A549 (cell line): ENCODE measurements at regions not wholly inside any gene's neighbourhood (a gene's known extent, or its start where the extent isn't known, plus 50 kb on each side); places are given as distances from the start of the nearest gene placed in this dataset.

Source experiments
- ATAC-seq, 2 experiments: fragments of 200-7000 bp in 1 of 2; fragments of >200 bp in 1 of 2; cut with Nextera tagmentation in 1 of 2; cut with Tn5 transposase in 1 of 2; 3 replicates each; pipeline versions ENCODE4 v1.8.0 to v1.9.1; 2018 to 2020; ENCODE audit warnings: mild to moderate bottlenecking in 1 of 2, moderate library complexity in 1 of 2
- CTCF ChIA-PET: fragments of 300-600 bp; sonication (Branson Sonifier 250); formaldehyde crosslinking; extraction: SDS; loops from one replicate; lab custom pipeline; 2021; ENCODE audit warnings: antibody characterized with exemption, inconsistent platforms; lab: Yijun Ruan, JAX
- POLR2A ChIA-PET: fragments of 350-600 bp; formaldehyde crosslinking; extraction: SDS; loops from one replicate; lab custom pipeline; 2021; ENCODE audit warnings: antibody characterized with exemption, inconsistent platforms; lab: Yijun Ruan, JAX
- DNase-seq, 2 experiments: peaks; one replicate each; pipeline versions ENCODE4 v3.0.0 to v3.0.0-alpha.2; 2011 to 2016; ENCODE audit warnings: low read depth in 1 of 2, low spot score in 1 of 2
- FAIRE-seq: peaks from 2 replicates; lab custom pipeline; 2011; peaks lifted over from hg19 to GRCh38; lab: Jason Lieb, UNC
- H3K27ac ChIP-seq, 2 experiments: fragments of >200 bp; sonication (Bioruptor Twin); formaldehyde crosslinking; 3 replicates each; pipeline ENCODE4 v1.5.1; 2016 to 2017
- H3K4me1 ChIP-seq: fragments of >200 bp; sonication (Bioruptor Twin); formaldehyde crosslinking; 3 replicates; pipeline ENCODE4 v1.6.1; 2016
- H3K4me2 ChIP-seq: fragments of >200 bp; sonication (Bioruptor Twin); formaldehyde crosslinking; 3 replicates; pipeline ENCODE4 v1.6.1; 2016
- H3K4me3 ChIP-seq: fragments of >200 bp; sonication (Bioruptor Twin); formaldehyde crosslinking; 3 replicates; pipeline ENCODE4 v1.5.1; 2016
- H3K9me3 ChIP-seq: fragments of >200 bp; sonication (Bioruptor Twin); formaldehyde crosslinking; 3 replicates; pipeline ENCODE4 v1.6.1; 2016
- CBX8 ChIP-seq: fragments of 200-600 bp; sonication (generic); IDR thresholded peaks from 2 replicates; pipeline ENCODE4 v1.6.1; 2016
- CEBPB ChIP-seq, 2 experiments: fragments of >200 bp in 1 of 2; sonication (Bioruptor Twin) in 1 of 2; formaldehyde crosslinking in 1 of 2; IDR thresholded peaks; 2 replicates each; pipeline ENCODE4 v1.6.1; 2012 to 2016
- CHD2 ChIP-seq: fragments of 150-350 bp; IDR thresholded peaks from 2 replicates; pipeline ENCODE4 v1.6.1; 2014; ENCODE audit warnings: low read length; ENCODE audit not compliant: partially characterized antibody
- E2F6 ChIP-seq: IDR thresholded peaks from 2 replicates; pipeline ENCODE4 v1.6.1; 2012; ENCODE audit warnings: low read depth, borderline replicate concordance
- EHF ChIP-seq: fragments of 250-450 bp; sonication (Bioruptor Pico); IDR thresholded peaks from 2 replicates; pipeline ENCODE4 v1.5.0; 2020; ENCODE audit warnings: mild to moderate bottlenecking
- EP300 ChIP-seq, 2 experiments: fragments of >200 bp; sonication (Bioruptor Twin); formaldehyde crosslinking; IDR thresholded peaks; 2 replicates in 1 of 2; 3 replicates in 1 of 2; pipeline ENCODE4 v1.6.1; 2016 to 2017
- FOSL2 ChIP-seq, 2 experiments: fragments of 450-650 bp in 1 of 2; fragments of >200 bp in 1 of 2; sonication (Bioruptor Twin) in 1 of 2; formaldehyde crosslinking; IDR thresholded peaks; 2 replicates each; pipeline versions ENCODE4 v1.5.0 to v1.6.1; 2016 to 2020; ENCODE audit warnings: mild to moderate bottlenecking in 1 of 2, moderate library complexity in 1 of 2
- GATA3 ChIP-seq: IDR thresholded peaks from 2 replicates; pipeline ENCODE4 v1.6.1; 2012; ENCODE audit warnings: borderline replicate concordance
- HDAC2 ChIP-seq: fragments of 200-600 bp; sonication (generic); IDR thresholded peaks from 2 replicates; pipeline ENCODE4 v1.6.1; 2016
- HEYL ChIP-seq: fragments of 250-450 bp; sonication (Bioruptor Pico); IDR thresholded peaks from 2 replicates; pipeline ENCODE4 v1.8.0; 2021; ENCODE audit warnings: mild to moderate bottlenecking, moderate library complexity
- HOXA7 ChIP-seq: fragments of 250-450 bp; sonication (Bioruptor Pico); IDR thresholded peaks from 2 replicates; pipeline ENCODE4 v1.5.0; 2020; ENCODE audit warnings: mild to moderate bottlenecking, moderate library complexity
- MAFK ChIP-seq: fragments of 450-650 bp; IDR thresholded peaks from 2 replicates; pipeline ENCODE4 v1.6.1; 2014; ENCODE audit not compliant: partially characterized antibody
- MAZ ChIP-seq: fragments of 150-350 bp; IDR thresholded peaks from 2 replicates; pipeline ENCODE4 v1.6.1; 2014; ENCODE audit warnings: antibody characterized with exemption, low read depth, low read length, borderline replicate concordance
- NFE2L2 ChIP-seq: fragments of 150-350 bp; conservative IDR thresholded peaks from 2 replicates; pipeline ENCODE4 v1.6.1; 2014; ENCODE audit warnings: low read length
- NPAS2 ChIP-seq: fragments of 250-450 bp; sonication (Bioruptor Pico); IDR thresholded peaks from 2 replicates; pipeline ENCODE4 v1.8.0; 2022; ENCODE audit warnings: mild to moderate bottlenecking, moderate library complexity, borderline replicate concordance
- RAD21 ChIP-seq, 2 experiments: fragments of >200 bp in 1 of 2; sonication (Bioruptor Twin) in 1 of 2; formaldehyde crosslinking in 1 of 2; IDR thresholded peaks in 1 of 2; conservative IDR thresholded peaks in 1 of 2; 2 replicates in 1 of 2; 3 replicates in 1 of 2; pipeline ENCODE4 v1.6.1; 2012 to 2018; ENCODE audit warnings: inconsistent platforms in 1 of 2
- RCOR1 ChIP-seq: fragments of 150-350 bp; IDR thresholded peaks from 2 replicates; pipeline ENCODE4 v1.6.1; 2014; ENCODE audit warnings: antibody characterized with exemption, low read length, low read depth
- REST ChIP-seq: fragments of 200-600 bp; sonication (generic); IDR thresholded peaks from 2 replicates; pipeline ENCODE4 v1.6.1; 2016; ENCODE audit warnings: antibody characterized with exemption, mild to moderate bottlenecking, moderate library complexity
- SMC3 ChIP-seq: fragments of >200 bp; sonication (Bioruptor Twin); formaldehyde crosslinking; IDR thresholded peaks from 3 replicates; pipeline ENCODE4 v1.6.1; 2018; ENCODE audit warnings: inconsistent platforms
- TFCP2L1 ChIP-seq: fragments of 250-450 bp; sonication (Bioruptor Pico); IDR thresholded peaks from 2 replicates; pipeline ENCODE4 v1.5.0; 2021; ENCODE audit warnings: mild to moderate bottlenecking
- TP53 ChIP-seq: fragments of 250-450 bp; sonication (Bioruptor Pico); IDR thresholded peaks from 2 replicates; pipeline ENCODE4 v1.5.0; 2021; ENCODE audit warnings: mild to moderate bottlenecking, moderate library complexity
- ZC3H11A ChIP-seq: fragments of 450-650 bp; IDR thresholded peaks from 2 replicates; pipeline ENCODE4 v1.6.1; 2014; ENCODE audit warnings: antibody characterized with exemption, mild to moderate bottlenecking
- ZFP36 ChIP-seq: fragments of 450-650 bp; IDR thresholded peaks from 2 replicates; pipeline ENCODE4 v1.6.1; 2014; ENCODE audit warnings: borderline replicate concordance; ENCODE audit not compliant: partially characterized antibody
- ZNF302 ChIP-seq: fragments of 250-450 bp; sonication (Bioruptor Pico); IDR thresholded peaks from 2 replicates; pipeline ENCODE4 v1.9.0; 2021; ENCODE audit warnings: inconsistent platforms, mild to moderate bottlenecking, moderate library complexity
- ZSCAN20 ChIP-seq: fragments of 250-450 bp; sonication (Bioruptor Pico); IDR thresholded peaks from 2 replicates; pipeline ENCODE4 v1.8.0; 2022; ENCODE audit warnings: mild to moderate bottlenecking, moderate library complexity
- WGBS: methylation state at CpG from one replicate; pipeline ENCODE4 v1.1.6; 2017; ENCODE audit errors: missing lambda C conversion rate; 5-methylcytosine and 5-hydroxymethylcytosine counted together
- TF ChIP-seq, protein P1 (sequence below): fragments of 250-450 bp; sonication (Bioruptor Pico); IDR thresholded peaks from 2 replicates; pipeline ENCODE4 v1.5.0; 2021; ENCODE audit warnings: mild to moderate bottlenecking, moderate library complexity, borderline replicate concordance
- TF ChIP-seq, protein P2 (sequence below): fragments of >200 bp; sonication (Bioruptor Twin); formaldehyde crosslinking; IDR thresholded peaks from 3 replicates; pipeline ENCODE4 v1.5.1; 2016
- TF ChIP-seq, protein P3 (sequence below): fragments of 150-350 bp; IDR thresholded peaks from 2 replicates; pipeline ENCODE4 v1.6.1; 2014; ENCODE audit warnings: low read depth, mild to moderate bottlenecking, low read length

DNA sequence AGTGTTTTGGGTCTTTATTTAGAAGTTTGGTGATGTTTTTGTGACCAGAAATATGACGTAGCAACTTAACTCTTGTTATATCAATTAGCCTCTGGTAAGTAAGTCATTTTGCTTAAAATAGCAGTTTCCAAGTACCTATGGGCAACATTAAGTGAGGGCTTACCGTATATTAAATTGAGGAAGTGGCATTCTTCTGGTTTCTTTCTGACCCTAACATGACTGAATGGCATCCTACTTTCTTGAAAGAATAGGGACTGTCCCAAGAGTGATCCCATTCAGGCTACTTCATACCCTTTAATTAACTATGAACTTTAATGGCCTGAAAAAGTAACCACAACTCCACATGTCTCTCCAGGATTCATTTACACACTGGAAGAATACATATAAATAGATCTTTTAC, 106.6 kb downstream of the MZT1 start (continued):
- TF ChIP-seq SMC3 (no peak), HEYL (CRISPR knock-in tag) (no peak), ZNF302 (CRISPR knock-in tag) (no peak)

- CTCF ChIA-PET, result interaction anchor here (1.0 kb wide), 1 partner anchor 9 kb away, joined by 3 read pairs; no protein-coding TSS in a partner anchor
- Histone ChIP-seq H3K4me3 (no peak overlapping the region), H3K4me2 (no peak overlapping the region), H3K4me1 (no peaks in the 10 kb centered on the region), H3K9me3 (no peaks in the 10 kb centered on the region), H3K27ac (no peak overlapping the region)
- WGBS, result 34% methylated on average over 1 of the region's 1 CpG
- FAIRE-seq (no peak), DNase-seq (no peak), ATAC-seq (no peak)
- TF ChIP-seq MAFK, result no peak
- no peak for TF ChIP-seq NFE2L2
- TF ChIP-seq, protein P1, sequence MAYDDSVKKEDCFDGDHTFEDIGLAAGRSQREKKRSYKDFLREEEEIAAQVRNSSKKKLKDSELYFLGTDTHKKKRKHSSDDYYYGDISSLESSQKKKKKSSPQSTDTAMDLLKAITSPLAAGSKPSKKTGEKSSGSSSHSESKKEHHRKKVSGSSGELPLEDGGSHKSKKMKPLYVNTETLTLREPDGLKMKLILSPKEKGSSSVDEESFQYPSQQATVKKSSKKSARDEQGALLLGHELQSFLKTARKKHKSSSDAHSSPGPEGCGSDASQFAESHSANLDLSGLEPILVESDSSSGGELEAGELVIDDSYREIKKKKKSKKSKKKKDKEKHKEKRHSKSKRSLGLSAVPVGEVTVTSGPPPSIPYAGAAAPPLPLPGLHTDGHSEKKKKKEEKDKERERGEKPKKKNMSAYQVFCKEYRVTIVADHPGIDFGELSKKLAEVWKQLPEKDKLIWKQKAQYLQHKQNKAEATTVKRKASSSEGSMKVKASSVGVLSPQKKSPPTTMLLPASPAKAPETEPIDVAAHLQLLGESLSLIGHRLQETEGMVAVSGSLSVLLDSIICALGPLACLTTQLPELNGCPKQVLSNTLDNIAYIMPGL (CRISPR knock-in tag), result no peak
- TF ChIP-seq RAD21 (conservative IDR thresholded peaks at IDR 0.05 in 1 of 2, IDR thresholded peaks at IDR 0.05 in 1 of 2), result no peak
- TF ChIP-seq, protein P2, sequence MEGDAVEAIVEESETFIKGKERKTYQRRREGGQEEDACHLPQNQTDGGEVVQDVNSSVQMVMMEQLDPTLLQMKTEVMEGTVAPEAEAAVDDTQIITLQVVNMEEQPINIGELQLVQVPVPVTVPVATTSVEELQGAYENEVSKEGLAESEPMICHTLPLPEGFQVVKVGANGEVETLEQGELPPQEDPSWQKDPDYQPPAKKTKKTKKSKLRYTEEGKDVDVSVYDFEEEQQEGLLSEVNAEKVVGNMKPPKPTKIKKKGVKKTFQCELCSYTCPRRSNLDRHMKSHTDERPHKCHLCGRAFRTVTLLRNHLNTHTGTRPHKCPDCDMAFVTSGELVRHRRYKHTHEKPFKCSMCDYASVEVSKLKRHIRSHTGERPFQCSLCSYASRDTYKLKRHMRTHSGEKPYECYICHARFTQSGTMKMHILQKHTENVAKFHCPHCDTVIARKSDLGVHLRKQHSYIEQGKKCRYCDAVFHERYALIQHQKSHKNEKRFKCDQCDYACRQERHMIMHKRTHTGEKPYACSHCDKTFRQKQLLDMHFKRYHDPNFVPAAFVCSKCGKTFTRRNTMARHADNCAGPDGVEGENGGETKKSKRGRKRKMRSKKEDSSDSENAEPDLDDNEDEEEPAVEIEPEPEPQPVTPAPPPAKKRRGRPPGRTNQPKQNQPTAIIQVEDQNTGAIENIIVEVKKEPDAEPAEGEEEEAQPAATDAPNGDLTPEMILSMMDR, result no peak
- no peak for TF ChIP-seq TFCP2L1 (CRISPR knock-in tag)
- no peak for TF ChIP-seq EP300 (IDR thresholded peaks at IDR 0.05)
- TF ChIP-seq NPAS2 (CRISPR knock-in tag), result no peak
- no peak for TF ChIP-seq FOSL2 (IDR thresholded peaks at IDR 0.05)
- no peak for TF ChIP-seq FOSL2 (CRISPR knock-in tag; IDR thresholded peaks at IDR 0.05)
- TF ChIP-seq EHF (CRISPR knock-in tag), result no peak
- TF ChIP-seq CEBPB (IDR thresholded peaks at IDR 0.05), result no peak
- POLR2A ChIA-PET, result no interaction called here
These were observed 109.5 kb downstream of the MZT1 start for GRCh38 chr13:72617951-72618350.

- Histone ChIP-seq H3K4me2 (no peak overlapping the region), H3K4me3 (no peak overlapping the region), H3K9me3 (no peaks in the 10 kb centered on the region), H3K27ac (no peak overlapping the region), H3K4me1 (no peaks in the 10 kb centered on the region)
- POLR2A ChIA-PET, result no interaction called here
- no peak for ATAC-seq
- TF ChIP-seq HOXA7 (CRISPR knock-in tag) (no peak), ZSCAN20 (CRISPR knock-in tag) (no peak), E2F6 (no peak), GATA3 (no peak), ZC3H11A (no peak), ZNF302 (CRISPR knock-in tag) (no peak), CBX8 (no peak), RCOR1 (no peak), ZFP36 (no peak), REST (no peak), TP53 (CRISPR knock-in tag) (no peak), CHD2 (no peak), EP300 (IDR thresholded peaks at IDR 0.05) (no peak), HDAC2 (no peak), MAZ (no peak)
- TF ChIP-seq, protein P3, sequence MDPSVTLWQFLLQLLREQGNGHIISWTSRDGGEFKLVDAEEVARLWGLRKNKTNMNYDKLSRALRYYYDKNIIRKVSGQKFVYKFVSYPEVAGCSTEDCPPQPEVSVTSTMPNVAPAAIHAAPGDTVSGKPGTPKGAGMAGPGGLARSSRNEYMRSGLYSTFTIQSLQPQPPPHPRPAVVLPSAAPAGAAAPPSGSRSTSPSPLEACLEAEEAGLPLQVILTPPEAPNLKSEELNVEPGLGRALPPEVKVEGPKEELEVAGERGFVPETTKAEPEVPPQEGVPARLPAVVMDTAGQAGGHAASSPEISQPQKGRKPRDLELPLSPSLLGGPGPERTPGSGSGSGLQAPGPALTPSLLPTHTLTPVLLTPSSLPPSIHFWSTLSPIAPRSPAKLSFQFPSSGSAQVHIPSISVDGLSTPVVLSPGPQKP, result no peak
- CTCF ChIA-PET, result interaction anchor here (1.0 kb wide), 1 partner anchor 10 kb away, joined by 3 read pairs; no protein-coding TSS in a partner anchor
- no peak for DNase-seq
- WGBS, result 32% methylated on average over 2 of the region's 2 CpGs
- FAIRE-seq, result no peak
These were observed 110.2 kb downstream of the MZT1 start for GRCh38 chr13:72617186-72617585.
